IPS-18a (cell line): ENCODE measurements at regions not wholly inside any gene's neighbourhood (a gene's known extent, or its start where the extent isn't known, plus 50 kb on each side); places are given as distances from the start of the nearest gene placed in this dataset.

Source experiments
- H3K27ac ChIP-seq: one replicate; pipeline ENCODE4 v1.5.1; 2013; ENCODE audit warnings: low read length
- H3K27me3 ChIP-seq: one replicate; pipeline ENCODE4 v1.6.1; 2013; ENCODE audit warnings: mild to moderate bottlenecking, low read length; ENCODE audit not compliant: control insufficient read depth, insufficient read depth
- H3K36me3 ChIP-seq: one replicate; pipeline ENCODE4 v1.6.1; 2013; ENCODE audit warnings: low read depth, low read length; ENCODE audit not compliant: control insufficient read depth
- H3K4me1 ChIP-seq: one replicate; pipeline ENCODE4 v1.6.1; 2013; ENCODE audit warnings: low read depth, low read length; ENCODE audit not compliant: control insufficient read depth
- H3K4me3 ChIP-seq: one replicate; pipeline ENCODE4 v1.5.1; 2013; ENCODE audit warnings: low read length
- H3K9ac ChIP-seq: one replicate; pipeline ENCODE4 v1.6.1; 2013; ENCODE audit warnings: mild to moderate bottlenecking, low read length, moderate library complexity
- H3K9me3 ChIP-seq: one replicate; pipeline ENCODE4 v1.6.1; 2013; ENCODE audit warnings: low read depth, low read length; ENCODE audit not compliant: control insufficient read depth

DNA sequence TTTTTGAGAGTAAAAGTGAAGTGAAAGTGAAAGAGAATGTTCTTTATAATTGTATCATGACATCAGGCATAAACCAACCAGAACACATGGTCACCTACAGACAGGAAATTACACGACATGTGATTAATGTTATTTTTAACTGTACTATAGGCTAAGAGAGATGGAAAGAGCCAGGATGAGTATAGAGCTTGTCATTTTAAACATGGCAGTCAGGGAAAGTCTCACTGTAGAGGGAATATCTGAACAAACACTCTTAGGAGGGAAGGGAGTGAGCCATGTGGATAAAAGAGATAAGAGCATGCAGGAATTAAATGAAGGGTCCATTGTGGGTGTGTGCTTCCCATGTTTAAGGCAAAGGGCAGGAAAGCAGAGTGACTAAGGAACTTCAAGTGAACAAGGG lies 599.1 kb upstream of the FAT3 start:
- Histone ChIP-seq H3K4me1 (no peaks in the 10 kb centered on the region), H3K36me3 (no peaks in the 10 kb centered on the region), H3K9me3 (no peaks in the 10 kb centered on the region), H3K9ac (no peak overlapping the region), H3K4me3 (no peak overlapping the region), H3K27ac (no peak overlapping the region), H3K27me3 (no peaks in the 10 kb centered on the region)

DNA sequence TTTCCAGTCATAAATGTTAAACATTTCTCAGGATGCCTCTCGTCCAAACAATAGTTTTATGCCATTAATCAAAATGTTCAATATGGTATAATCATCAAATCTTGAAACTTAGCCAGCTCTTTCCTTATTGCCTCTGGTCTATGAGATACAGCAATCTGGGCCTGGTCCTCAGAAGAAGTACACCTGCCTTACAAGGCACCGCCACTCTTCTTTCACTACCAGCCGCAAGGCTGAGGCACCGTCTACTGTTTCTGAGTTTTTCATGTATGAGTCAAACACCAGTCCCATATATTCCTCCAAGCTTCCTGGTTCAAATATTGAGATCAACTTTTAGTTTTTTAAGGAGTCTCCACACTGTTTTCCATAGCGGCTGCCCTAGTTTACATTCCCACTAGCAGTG lies 600.6 kb upstream of the FAT3 start:
- H3K4me3 ChIP-seq, result no peak overlapping the region
- H3K4me1 ChIP-seq, result no peaks in the 10 kb centered on the region
- H3K27me3 ChIP-seq, result no peaks in the 10 kb centered on the region
- no peaks in the 10 kb centered on the region for H3K36me3 ChIP-seq
- H3K27ac ChIP-seq, result no peak overlapping the region
- H3K9me3 ChIP-seq, result no peaks in the 10 kb centered on the region
- no peak overlapping the region for H3K9ac ChIP-seq

- H3K4me3 ChIP-seq, result no peak overlapping the region
- H3K27ac ChIP-seq, result no peak overlapping the region
- H3K9me3 ChIP-seq, result no peaks in the 10 kb centered on the region
- no peaks in the 10 kb centered on the region for H3K27me3 ChIP-seq
- no peaks in the 10 kb centered on the region for H3K36me3 ChIP-seq
- H3K9ac ChIP-seq, result no peak overlapping the region
- H3K4me1 ChIP-seq, result no peaks in the 10 kb centered on the region
Observed at GRCh38 chr11:91608677-91609076, 615.9 kb upstream of the FAT3 start.

DNA sequence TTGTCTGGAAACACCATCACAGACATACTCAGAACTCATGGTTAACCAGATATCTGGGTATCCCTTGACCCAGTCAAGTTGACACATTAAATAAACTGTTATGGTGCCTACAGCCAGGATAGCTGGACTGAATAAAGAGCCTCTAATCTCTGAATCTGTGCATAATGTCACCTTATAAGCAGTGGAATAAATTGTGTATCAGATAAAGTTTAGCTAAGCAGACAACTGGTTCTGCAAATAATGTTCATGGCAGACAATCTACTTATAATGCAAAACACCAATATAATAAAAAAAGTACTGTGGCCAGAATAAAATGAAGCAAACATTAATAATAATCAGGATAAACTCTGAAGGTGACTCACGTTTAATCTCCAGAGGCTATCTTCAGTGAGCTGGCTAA lies 628.5 kb upstream of the FAT3 start:
- no peak overlapping the region for H3K9ac ChIP-seq
- H3K4me3 ChIP-seq, result no peak overlapping the region
- H3K27me3 ChIP-seq, result no peaks in the 10 kb centered on the region
- H3K36me3 ChIP-seq, result no peaks in the 10 kb centered on the region
- H3K4me1 ChIP-seq, result no peaks in the 10 kb centered on the region
- H3K9me3 ChIP-seq, result no peaks in the 10 kb centered on the region
- no peak overlapping the region for H3K27ac ChIP-seq

DNA sequence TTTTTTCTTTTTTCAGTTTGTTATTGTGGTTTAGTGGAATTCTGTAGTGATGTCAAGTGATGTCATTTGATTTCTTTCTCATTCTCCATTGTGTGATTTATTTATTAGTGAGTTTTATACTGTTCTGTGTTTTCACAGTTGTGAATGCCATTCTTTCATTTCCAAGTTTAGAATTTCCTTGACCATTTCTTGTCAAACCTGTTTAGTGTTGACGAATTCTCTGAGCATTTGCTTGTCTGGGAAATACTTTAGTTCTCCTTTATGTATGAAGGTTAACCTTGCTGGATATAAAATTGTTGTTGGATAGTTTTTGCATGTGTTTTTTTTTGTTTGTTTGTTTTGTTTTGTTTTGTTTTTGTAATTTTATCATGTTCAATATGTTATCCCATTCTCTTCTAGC lies 633.6 kb upstream of the FAT3 start:
- H3K4me3 ChIP-seq, result no peak overlapping the region
- H3K27ac ChIP-seq, result no peak overlapping the region
- no peaks in the 10 kb centered on the region for H3K36me3 ChIP-seq
- no peaks in the 10 kb centered on the region for H3K9me3 ChIP-seq
- H3K9ac ChIP-seq, result no peak overlapping the region
- H3K27me3 ChIP-seq, result no peaks in the 10 kb centered on the region
- no peaks in the 10 kb centered on the region for H3K4me1 ChIP-seq

GRCh38 chr11:91587131-91587530 lies 637.5 kb upstream of the FAT3 start:
- H3K9me3 ChIP-seq, result no peaks in the 10 kb centered on the region
- H3K36me3 ChIP-seq, result no peaks in the 10 kb centered on the region
- no peak overlapping the region for H3K27ac ChIP-seq
- H3K9ac ChIP-seq, result no peak overlapping the region
- H3K4me1 ChIP-seq, result no peaks in the 10 kb centered on the region
- H3K27me3 ChIP-seq, result no peaks in the 10 kb centered on the region
- H3K4me3 ChIP-seq, result no peak overlapping the region

DNA sequence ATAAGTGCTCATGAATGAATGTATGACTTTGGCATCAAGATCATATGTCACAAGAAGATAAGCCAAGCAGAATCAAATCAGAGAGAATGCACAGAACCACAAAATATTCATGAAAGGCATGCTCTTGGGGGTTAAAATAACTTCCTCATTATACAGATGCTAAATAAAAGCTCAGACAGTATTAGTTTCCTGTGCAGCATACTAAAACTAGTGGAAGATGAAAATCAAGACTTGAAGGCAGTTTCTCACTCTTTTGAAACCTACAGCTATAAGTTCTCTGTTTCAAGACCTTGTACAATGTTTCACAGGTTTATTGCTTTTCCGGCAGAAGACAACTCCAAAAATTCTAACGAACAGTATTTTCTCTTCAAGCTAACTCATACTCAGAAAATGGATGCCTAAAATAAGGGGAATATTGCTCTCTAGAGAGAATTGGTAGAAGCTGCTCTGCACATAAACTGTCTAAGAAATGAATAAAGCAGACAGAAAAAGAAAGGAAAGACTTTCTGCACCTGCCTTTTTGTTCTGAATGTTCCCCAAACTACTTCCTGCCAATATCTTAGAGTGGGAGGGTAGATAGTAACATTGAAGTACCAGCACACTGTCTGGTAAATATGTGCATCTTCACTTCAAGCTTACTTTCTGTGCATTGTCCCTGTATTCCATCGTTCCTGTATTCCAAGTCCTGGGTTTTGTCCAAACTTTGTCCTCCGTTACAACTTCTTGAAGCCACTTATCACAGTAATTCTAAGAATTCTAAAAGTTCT lies 639.4 kb upstream of the FAT3 start:
- no peak overlapping the region for H3K4me3 ChIP-seq
- H3K27me3 ChIP-seq, result no peaks in the 10 kb centered on the region
- H3K9ac ChIP-seq, result no peak overlapping the region
- H3K9me3 ChIP-seq, result no peaks in the 10 kb centered on the region
- H3K4me1 ChIP-seq, result no peaks in the 10 kb centered on the region
- no peaks in the 10 kb centered on the region for H3K36me3 ChIP-seq
- no peak overlapping the region for H3K27ac ChIP-seq

- Histone ChIP-seq H3K27me3 (no peaks in the 10 kb centered on the region), H3K27ac (no peak overlapping the region), H3K36me3 (no peaks in the 10 kb centered on the region), H3K9ac (no peak overlapping the region), H3K4me3 (no peak overlapping the region), H3K4me1 (no peaks in the 10 kb centered on the region), H3K9me3 (no peaks in the 10 kb centered on the region)
Observed at GRCh38 chr11:91563176-91563575, 661.4 kb upstream of the FAT3 start.

DNA sequence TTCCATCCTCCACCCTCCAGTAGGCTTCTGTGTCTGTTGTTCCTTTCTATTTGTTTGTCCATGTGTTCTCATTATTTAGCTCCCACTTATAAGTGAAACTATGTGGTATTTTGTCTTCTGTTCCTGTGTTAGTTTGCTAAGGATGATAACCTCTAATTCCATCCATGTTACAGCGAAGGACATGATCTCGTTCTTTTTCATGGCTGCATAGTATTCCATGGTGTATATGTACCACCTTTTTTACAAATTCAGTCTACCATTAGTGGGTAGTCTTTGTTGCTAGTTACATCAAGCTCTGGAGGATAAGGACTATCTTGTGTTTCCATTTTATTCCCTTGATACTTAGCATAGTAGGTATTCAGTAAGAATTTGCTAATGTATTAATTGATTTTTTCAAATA lies 664.2 kb upstream of the FAT3 start:
- no peaks in the 10 kb centered on the region for H3K27me3 ChIP-seq
- H3K36me3 ChIP-seq, result no peaks in the 10 kb centered on the region
- H3K9ac ChIP-seq, result no peak overlapping the region
- no peak overlapping the region for H3K4me3 ChIP-seq
- no peak overlapping the region for H3K27ac ChIP-seq
- no peaks in the 10 kb centered on the region for H3K9me3 ChIP-seq
- H3K4me1 ChIP-seq, result no peaks in the 10 kb centered on the region

DNA sequence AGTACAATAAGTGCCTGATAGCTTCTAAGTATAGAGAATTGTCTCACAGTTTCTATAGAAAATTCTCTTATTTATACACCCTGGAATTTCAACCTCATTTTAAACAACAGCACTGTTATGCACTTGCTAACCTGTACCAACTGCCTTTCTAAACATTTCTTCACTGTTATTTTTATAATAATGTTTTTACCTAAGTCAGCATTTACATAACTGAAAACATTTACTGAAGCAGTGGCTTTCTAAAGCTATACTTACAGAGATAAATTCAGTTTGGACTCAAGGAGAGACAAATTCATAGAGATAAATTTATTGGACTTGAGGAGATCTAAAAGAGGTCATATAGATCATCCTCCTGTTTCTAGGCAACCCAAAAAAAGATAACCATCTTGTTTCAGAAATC lies 686.6 kb upstream of the FAT3 start:
- H3K36me3 ChIP-seq, result no peaks in the 10 kb centered on the region
- no peak overlapping the region for H3K4me3 ChIP-seq
- no peaks in the 10 kb centered on the region for H3K9me3 ChIP-seq
- no peak overlapping the region for H3K27ac ChIP-seq
- no peaks in the 10 kb centered on the region for H3K4me1 ChIP-seq
- H3K27me3 ChIP-seq, result no peaks in the 10 kb centered on the region
- H3K9ac ChIP-seq, result no peak overlapping the region

DNA sequence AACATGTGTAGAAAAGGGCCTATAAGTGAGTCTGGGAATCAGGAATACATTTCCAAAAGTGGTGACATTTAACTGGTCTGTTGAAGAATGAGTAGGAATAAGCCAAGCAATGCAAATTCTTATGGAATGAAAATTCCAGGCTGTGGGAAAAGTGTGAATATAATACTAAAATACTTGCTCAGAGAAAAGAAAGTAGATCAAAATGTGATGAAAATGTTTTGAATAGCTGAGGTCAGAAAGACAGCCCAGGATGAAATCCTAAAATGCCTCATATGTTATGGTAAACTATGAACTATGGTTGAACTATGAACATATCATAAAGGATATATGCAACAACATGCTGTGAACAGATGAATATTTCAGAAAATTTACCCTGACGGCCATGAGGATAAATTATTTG lies 688.3 kb upstream of the FAT3 start:
- H3K4me3 ChIP-seq, result no peak overlapping the region
- H3K9ac ChIP-seq, result no peak overlapping the region
- no peak overlapping the region for H3K27ac ChIP-seq
- no peaks in the 10 kb centered on the region for H3K4me1 ChIP-seq
- no peaks in the 10 kb centered on the region for H3K36me3 ChIP-seq
- H3K9me3 ChIP-seq, result no peaks in the 10 kb centered on the region
- no peaks in the 10 kb centered on the region for H3K27me3 ChIP-seq

DNA sequence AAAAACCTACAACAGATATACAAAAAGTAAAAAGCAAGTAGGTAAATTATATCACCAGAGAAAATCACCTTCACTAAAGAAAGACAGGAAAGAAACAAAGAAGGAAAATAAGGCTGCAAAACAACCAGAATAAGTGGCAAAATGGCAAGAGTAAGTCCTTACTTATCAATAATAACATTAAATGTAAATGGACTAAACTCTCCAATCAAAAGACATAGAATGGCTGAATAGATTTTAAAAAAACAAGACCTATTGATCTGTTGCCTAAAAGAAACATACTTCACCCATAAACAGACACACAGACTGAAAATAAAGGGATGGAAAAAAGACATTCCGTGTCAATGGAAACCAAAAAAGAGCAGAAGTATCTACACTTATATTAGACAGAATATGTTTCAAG lies 695.7 kb upstream of the FAT3 start:
- H3K36me3 ChIP-seq, result no peaks in the 10 kb centered on the region
- no peak overlapping the region for H3K4me3 ChIP-seq
- H3K27ac ChIP-seq, result no peak overlapping the region
- no peaks in the 10 kb centered on the region for H3K27me3 ChIP-seq
- no peak overlapping the region for H3K9ac ChIP-seq
- H3K4me1 ChIP-seq, result no peaks in the 10 kb centered on the region
- no peaks in the 10 kb centered on the region for H3K9me3 ChIP-seq
